Activated T-helper 2 cell treated with anti-CD3 and anti-CD28 coated beads, Interferon-gamma antibody, Interleukin-2, Interleukin-4, amounts not matched to agents 10 μg/mL and 5 μg/mL and 100 μg/mL, durations not matched to agents 14 hours and 24 hours and 36 hours (primary cell): ENCODE measurements at regions not wholly inside any gene's neighbourhood (a gene's known extent, or its start where the extent isn't known, plus 50 kb on each side); places are given as distances from the start of the nearest gene placed in this dataset.

Source experiments
- DNase-seq: peaks from one replicate; pipeline ENCODE4 v3.0.0; 2021; ENCODE audit warnings: low spot score
- H3K27ac Mint-ChIP-seq: one replicate; pipeline ENCODE4 v1.8.0; 2021; ENCODE audit warnings: mixed read lengths
- H3K27me3 Mint-ChIP-seq: one replicate; pipeline ENCODE4 v1.8.0; 2021; ENCODE audit warnings: low read depth, mixed read lengths
- H3K36me3 Mint-ChIP-seq: one replicate; pipeline ENCODE4 v1.8.0; 2021; ENCODE audit warnings: low read depth, mixed read lengths
- H3K4me1 Mint-ChIP-seq: one replicate; pipeline ENCODE4 v1.8.0; 2021; ENCODE audit warnings: low read depth, mixed read lengths
- H3K4me3 Mint-ChIP-seq: one replicate; pipeline ENCODE4 v1.8.0; 2021; ENCODE audit warnings: low read depth, mild to moderate bottlenecking, moderate library complexity, mixed read lengths
- H3K9me3 Mint-ChIP-seq: one replicate; pipeline ENCODE4 v1.8.0; 2021; ENCODE audit warnings: mixed read lengths
- intact Hi-C: fragments of 100-400 bp; cut with micrococcal nuclease; formaldehyde crosslinking; loops from one replicate; pipeline ENCODE4 v1.15.1; 2023

GRCh38 chr6:120908767-120909166 lies 425.5 kb downstream of the TBC1D32 start:
- no peak overlapping the region for H3K27ac Mint-ChIP-seq
- H3K36me3 Mint-ChIP-seq, result no peaks in the 10 kb centered on the region
- H3K4me1 Mint-ChIP-seq, result no peaks in the 10 kb centered on the region
- no peaks in the 10 kb centered on the region for H3K9me3 Mint-ChIP-seq
- H3K27me3 Mint-ChIP-seq, result no peaks in the 10 kb centered on the region
- intact Hi-C loops, result no loop called here
- H3K4me3 Mint-ChIP-seq, result no peak overlapping the region
- DNase-seq, result no peak

- Mint-ChIP-seq H3K27ac (no peak overlapping the region), H3K27me3 (no peaks in the 10 kb centered on the region), H3K4me3 (no peak overlapping the region), H3K4me1 (no peaks in the 10 kb centered on the region), H3K36me3 (no peaks in the 10 kb centered on the region), H3K9me3 (no peaks in the 10 kb centered on the region)
- intact Hi-C loops, result no loop called here
- DNase-seq, result no peak
Measured at GRCh38 chr6:120903836-120904235, 430.4 kb downstream of the TBC1D32 start.

- no peak for DNase-seq
- no peaks in the 10 kb centered on the region for H3K36me3 Mint-ChIP-seq
- no peaks in the 10 kb centered on the region for H3K4me1 Mint-ChIP-seq
- no peaks in the 10 kb centered on the region for H3K27me3 Mint-ChIP-seq
- H3K9me3 Mint-ChIP-seq, result no peaks in the 10 kb centered on the region
- H3K4me3 Mint-ChIP-seq, result no peak overlapping the region
- H3K27ac Mint-ChIP-seq, result no peak overlapping the region
- intact Hi-C loops, result no loop called here
Measured at GRCh38 chr6:120899932-120900331, 434.3 kb downstream of the TBC1D32 start.

GRCh38 chr6:120894077-120894476 lies 440.2 kb downstream of the TBC1D32 start:
- Mint-ChIP-seq H3K9me3 (peaks cover 20% of the 10 kb centered on the region), H3K4me3 (no peak overlapping the region), H3K4me1 (no peaks in the 10 kb centered on the region), H3K36me3 (no peaks in the 10 kb centered on the region), H3K27me3 (no peaks in the 10 kb centered on the region), H3K27ac (no peak overlapping the region)
- intact Hi-C loops, result no loop called here
- no peak for DNase-seq

GRCh38 chr6:120876931-120877330 lies 457.3 kb downstream of the TBC1D32 start:
- Mint-ChIP-seq H3K4me1 (no peaks in the 10 kb centered on the region), H3K4me3 (no peak overlapping the region), H3K9me3 (no peaks in the 10 kb centered on the region), H3K27ac (no peak overlapping the region), H3K36me3 (no peaks in the 10 kb centered on the region), H3K27me3 (no peaks in the 10 kb centered on the region)
- DNase-seq, result no peak
- intact Hi-C loops, result no loop called here

- Mint-ChIP-seq H3K9me3 (no peaks in the 10 kb centered on the region), H3K27me3 (no peaks in the 10 kb centered on the region), H3K36me3 (no peaks in the 10 kb centered on the region), H3K4me1 (no peaks in the 10 kb centered on the region), H3K27ac (no peak overlapping the region), H3K4me3 (no peak overlapping the region)
- intact Hi-C loops, result no loop called here
- DNase-seq, result no peak
Measured at GRCh38 chr6:120876424-120876823, 457.9 kb downstream of the TBC1D32 start.

- H3K4me3 Mint-ChIP-seq, result no peak overlapping the region
- DNase-seq, result no peak
- no peaks in the 10 kb centered on the region for H3K4me1 Mint-ChIP-seq
- no peaks in the 10 kb centered on the region for H3K36me3 Mint-ChIP-seq
- no peaks in the 10 kb centered on the region for H3K27me3 Mint-ChIP-seq
- intact Hi-C loops, result no loop called here
- H3K27ac Mint-ChIP-seq, result no peak overlapping the region
- H3K9me3 Mint-ChIP-seq, result no peaks in the 10 kb centered on the region
Measured at GRCh38 chr6:120875900-120876299, 458.4 kb downstream of the TBC1D32 start.

GRCh38 chr6:120874422-120874821 lies 459.9 kb downstream of the TBC1D32 start:
- Mint-ChIP-seq H3K36me3 (no peaks in the 10 kb centered on the region), H3K27ac (no peak overlapping the region), H3K4me3 (no peak overlapping the region), H3K9me3 (no peaks in the 10 kb centered on the region), H3K4me1 (no peaks in the 10 kb centered on the region), H3K27me3 (no peaks in the 10 kb centered on the region)
- intact Hi-C loops, result no loop called here
- no peak for DNase-seq

- Mint-ChIP-seq H3K9me3 (no peaks in the 10 kb centered on the region), H3K36me3 (no peaks in the 10 kb centered on the region), H3K4me1 (no peaks in the 10 kb centered on the region), H3K27me3 (no peaks in the 10 kb centered on the region), H3K4me3 (no peak overlapping the region), H3K27ac (no peak overlapping the region)
- intact Hi-C loops, result no loop called here
- no peak for DNase-seq
Measured at GRCh38 chr6:120873125-120873865, 461.0 kb downstream of the TBC1D32 start.

- Mint-ChIP-seq H3K4me1 (no peaks in the 10 kb centered on the region), H3K27ac (no peak overlapping the region), H3K4me3 (no peak overlapping the region), H3K36me3 (no peaks in the 10 kb centered on the region), H3K27me3 (no peaks in the 10 kb centered on the region), H3K9me3 (no peaks in the 10 kb centered on the region)
- intact Hi-C loops, result no loop called here
- no peak for DNase-seq
Measured at GRCh38 chr6:120872262-120872578, 462.1 kb downstream of the TBC1D32 start.

GRCh38 chr6:120871416-120872261 lies 462.6 kb downstream of the TBC1D32 start:
- intact Hi-C loops, result no loop called here
- no peaks in the 10 kb centered on the region for H3K9me3 Mint-ChIP-seq
- no peak overlapping the region for H3K27ac Mint-ChIP-seq
- H3K4me3 Mint-ChIP-seq, result no peak overlapping the region
- no peaks in the 10 kb centered on the region for H3K36me3 Mint-ChIP-seq
- H3K4me1 Mint-ChIP-seq, result no peaks in the 10 kb centered on the region
- DNase-seq, result no peak
- H3K27me3 Mint-ChIP-seq, result no peaks in the 10 kb centered on the region

GRCh38 chr6:120869397-120869796 lies 464.9 kb downstream of the TBC1D32 start:
- Mint-ChIP-seq H3K9me3 (no peaks in the 10 kb centered on the region), H3K27ac (no peak overlapping the region), H3K27me3 (no peaks in the 10 kb centered on the region), H3K36me3 (no peaks in the 10 kb centered on the region), H3K4me1 (no peaks in the 10 kb centered on the region), H3K4me3 (no peak overlapping the region)
- no peak for DNase-seq
- intact Hi-C loops, result no loop called here

- H3K27ac Mint-ChIP-seq, result no peak overlapping the region
- H3K9me3 Mint-ChIP-seq, result no peaks in the 10 kb centered on the region
- no peaks in the 10 kb centered on the region for H3K4me1 Mint-ChIP-seq
- H3K36me3 Mint-ChIP-seq, result no peaks in the 10 kb centered on the region
- DNase-seq, result no peak
- H3K4me3 Mint-ChIP-seq, result no peak overlapping the region
- no peaks in the 10 kb centered on the region for H3K27me3 Mint-ChIP-seq
- intact Hi-C loops, result no loop called here
Measured at GRCh38 chr6:120857422-120857821, 476.9 kb downstream of the TBC1D32 start.
